ENCODE measurements at regions not wholly inside any gene's neighbourhood (a gene's known extent, or its start where the extent isn't known, plus 50 kb on each side); places are given as distances from the start of the nearest gene placed in this dataset.

GRCh38 chr3:30085486-30085885, 520.9 kb upstream of the TGFBR2 start:
- no peak for TF ChIP-seq POLR2A (IDR thresholded peaks at IDR 0.05; ENCODE audit: low read length)
- TF ChIP-seq GATA1 (IDR thresholded peaks at IDR 0.05; ENCODE audit: low read depth, low read length), result no peak
